ENCODE measurements at regions not wholly inside any gene's neighbourhood (a gene's known extent, or its start where the extent isn't known, plus 50 kb on each side); places are given as distances from the start of the nearest gene placed in this dataset.

GRCh38 chr16:86426063-86426642 is 84.2 kb upstream of the FOXF1 start:
- no peak overlapping the region for H3K4me3 ChIP-seq (replicated peaks; ENCODE audit: insufficient read depth, low read length)
- DNase-seq (ENCODE audit: low read depth in 1 of 2, low spot score in 1 of 2) = no peak
- H3K27ac ChIP-seq (replicated peaks) = no peak overlapping the region
- H3K27me3 ChIP-seq (ENCODE audit: insufficient read depth, poor library complexity, severe bottlenecking) = no peaks in the 10 kb centered on the region
- TF ChIP-seq SPI1 (IDR thresholded peaks at IDR 0.05; ENCODE audit: borderline replicate concordance, low read depth) = no peak
- TF ChIP-seq, protein P1, sequence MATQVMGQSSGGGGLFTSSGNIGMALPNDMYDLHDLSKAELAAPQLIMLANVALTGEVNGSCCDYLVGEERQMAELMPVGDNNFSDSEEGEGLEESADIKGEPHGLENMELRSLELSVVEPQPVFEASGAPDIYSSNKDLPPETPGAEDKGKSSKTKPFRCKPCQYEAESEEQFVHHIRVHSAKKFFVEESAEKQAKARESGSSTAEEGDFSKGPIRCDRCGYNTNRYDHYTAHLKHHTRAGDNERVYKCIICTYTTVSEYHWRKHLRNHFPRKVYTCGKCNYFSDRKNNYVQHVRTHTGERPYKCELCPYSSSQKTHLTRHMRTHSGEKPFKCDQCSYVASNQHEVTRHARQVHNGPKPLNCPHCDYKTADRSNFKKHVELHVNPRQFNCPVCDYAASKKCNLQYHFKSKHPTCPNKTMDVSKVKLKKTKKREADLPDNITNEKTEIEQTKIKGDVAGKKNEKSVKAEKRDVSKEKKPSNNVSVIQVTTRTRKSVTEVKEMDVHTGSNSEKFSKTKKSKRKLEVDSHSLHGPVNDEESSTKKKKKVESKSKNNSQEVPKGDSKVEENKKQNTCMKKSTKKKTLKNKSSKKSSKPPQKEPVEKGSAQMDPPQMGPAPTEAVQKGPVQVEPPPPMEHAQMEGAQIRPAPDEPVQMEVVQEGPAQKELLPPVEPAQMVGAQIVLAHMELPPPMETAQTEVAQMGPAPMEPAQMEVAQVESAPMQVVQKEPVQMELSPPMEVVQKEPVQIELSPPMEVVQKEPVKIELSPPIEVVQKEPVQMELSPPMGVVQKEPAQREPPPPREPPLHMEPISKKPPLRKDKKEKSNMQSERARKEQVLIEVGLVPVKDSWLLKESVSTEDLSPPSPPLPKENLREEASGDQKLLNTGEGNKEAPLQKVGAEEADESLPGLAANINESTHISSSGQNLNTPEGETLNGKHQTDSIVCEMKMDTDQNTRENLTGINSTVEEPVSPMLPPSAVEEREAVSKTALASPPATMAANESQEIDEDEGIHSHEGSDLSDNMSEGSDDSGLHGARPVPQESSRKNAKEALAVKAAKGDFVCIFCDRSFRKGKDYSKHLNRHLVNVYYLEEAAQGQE (IDR thresholded peaks at IDR 0.05; ENCODE audit: insufficient replicate concordance, low read depth) = no peak
- no peak for TF ChIP-seq CTCF (IDR thresholded peaks at IDR 0.05; ENCODE audit: insufficient read depth, low read length)
- no peak for TF ChIP-seq GABPA (IDR thresholded peaks at IDR 0.05; ENCODE audit: low read depth)
- TF ChIP-seq POLR2AphosphoS5 (IDR thresholded peaks at IDR 0.05; ENCODE audit: low read depth) = no peak

- TF ChIP-seq, protein P1 (IDR thresholded peaks at IDR 0.05; ENCODE audit: insufficient replicate concordance, low read depth) = no peak
- no peak for TF ChIP-seq POLR2AphosphoS5 (IDR thresholded peaks at IDR 0.05; ENCODE audit: low read depth)
- TF ChIP-seq GABPA (IDR thresholded peaks at IDR 0.05; ENCODE audit: low read depth) = no peak
- no peak for TF ChIP-seq CTCF (IDR thresholded peaks at IDR 0.05; ENCODE audit: insufficient read depth, low read length)
- no peak for TF ChIP-seq SPI1 (IDR thresholded peaks at IDR 0.05; ENCODE audit: borderline replicate concordance, low read depth)
- no peak overlapping the region for H3K27ac ChIP-seq (replicated peaks)
- DNase-seq (ENCODE audit: low read depth in 1 of 2, low spot score in 1 of 2) = no peak
- H3K27me3 ChIP-seq (ENCODE audit: insufficient read depth, poor library complexity, severe bottlenecking) = no peaks in the 10 kb centered on the region
- H3K4me3 ChIP-seq (replicated peaks; ENCODE audit: insufficient read depth, low read length) = no peak overlapping the region
These were observed 82.9 kb upstream of the FOXF1 start for GRCh38 chr16:86427433-86427851.

DNA sequence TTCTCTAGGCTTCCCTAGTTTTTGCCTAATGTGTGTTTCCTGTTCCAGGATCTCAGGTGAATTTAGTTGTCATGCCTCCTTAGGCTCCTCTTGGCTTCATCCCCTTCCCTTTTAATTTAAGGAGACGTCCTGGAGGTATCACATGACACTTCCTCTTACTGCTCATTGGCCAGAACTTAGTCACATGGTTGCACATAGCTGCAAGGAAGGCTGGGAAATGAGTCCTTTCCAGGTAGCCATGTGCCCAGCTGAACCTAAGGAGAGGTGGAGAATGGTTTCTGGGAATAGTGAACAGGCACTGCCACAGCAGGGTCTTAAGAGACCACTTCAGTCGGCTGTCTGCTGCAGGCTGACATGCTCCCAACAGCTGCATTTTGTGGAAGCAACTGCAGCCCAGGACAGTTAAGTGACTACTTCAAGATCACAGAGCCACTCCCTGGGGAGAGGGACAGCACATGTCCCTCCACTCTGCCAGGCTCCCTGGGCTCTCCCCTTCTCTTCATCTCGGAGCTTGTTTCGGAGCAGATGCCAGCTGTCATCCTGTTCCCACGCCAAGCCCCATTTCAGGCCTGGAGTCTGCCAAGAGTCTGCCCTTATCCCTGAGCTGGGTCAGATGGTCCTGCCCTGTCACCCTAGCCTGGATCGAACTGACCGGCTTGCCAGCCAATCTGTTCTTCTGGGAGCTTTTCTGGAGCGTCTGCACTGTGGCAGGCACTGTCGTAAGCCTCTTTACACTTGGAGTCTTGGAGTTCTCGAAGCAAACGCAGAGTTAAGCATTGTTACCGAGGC is 81.4 kb upstream of the FOXF1 start:
- H3K4me3 ChIP-seq (replicated peaks; ENCODE audit: insufficient read depth, low read length) = no peak overlapping the region
- TF ChIP-seq POLR2AphosphoS5 (IDR thresholded peaks at IDR 0.05; ENCODE audit: low read depth) = no peak
- TF ChIP-seq GABPA (IDR thresholded peaks at IDR 0.05; ENCODE audit: low read depth) = no peak
- TF ChIP-seq SPI1 (IDR thresholded peaks at IDR 0.05; ENCODE audit: borderline replicate concordance, low read depth) = no peak
- TF ChIP-seq, protein P1 (IDR thresholded peaks at IDR 0.05; ENCODE audit: insufficient replicate concordance, low read depth) = no peak
- TF ChIP-seq CTCF (IDR thresholded peaks at IDR 0.05; ENCODE audit: insufficient read depth, low read length) = no peak
- no peak overlapping the region for H3K27ac ChIP-seq (replicated peaks)
- DNase-seq (ENCODE audit: low read depth in 1 of 2, low spot score in 1 of 2) = no peak
- no peaks in the 10 kb centered on the region for H3K27me3 ChIP-seq (ENCODE audit: insufficient read depth, poor library complexity, severe bottlenecking)

Data from HL-60 (cell line).